GM18519 (cell line): ENCODE measurements at regions not wholly inside any gene's neighbourhood (a gene's known extent, or its start where the extent isn't known, plus 50 kb on each side); places are given as distances from the start of the nearest gene placed in this dataset.

Experiments
- ATAC-seq: cut with Tn5 transposase; IDR thresholded peaks from one replicate; pipeline ENCODE4 v1.9.1; 2021; ENCODE audit warnings: mild to moderate bottlenecking, moderate library complexity; ENCODE audit not compliant: unreplicated experiment, low FRiP score

GRCh38 chr1:56321150-56321490 lies 258.2 kb downstream of the PLPP3 start:
- ATAC-seq = no peak

- no peak for ATAC-seq
Observed at GRCh38 chr1:56320464-56321149, 258.8 kb downstream of the PLPP3 start.

GRCh38 chr1:56317722-56318121 lies 261.6 kb downstream of the PLPP3 start:
- no peak for ATAC-seq

GRCh38 chr1:56315293-56315942 lies 263.9 kb downstream of the PLPP3 start:
- no peak for ATAC-seq

GRCh38 chr1:56313560-56313959 lies 265.8 kb downstream of the PLPP3 start:
- ATAC-seq = no peak

- no peak for ATAC-seq
Observed at GRCh38 chr1:56311766-56312165, 267.6 kb downstream of the PLPP3 start.

- no peak for ATAC-seq
Observed at GRCh38 chr1:56310945-56311344, 268.4 kb downstream of the PLPP3 start.

GRCh38 chr1:56309065-56309464 lies 270.3 kb downstream of the PLPP3 start:
- ATAC-seq = no peak

GRCh38 chr1:56304975-56305374 lies 274.4 kb downstream of the PLPP3 start:
- no peak for ATAC-seq

- ATAC-seq = no peak
Observed at GRCh38 chr1:56303805-56304204, 275.6 kb downstream of the PLPP3 start.

GRCh38 chr1:56302878-56303277 lies 276.5 kb downstream of the PLPP3 start:
- ATAC-seq = no peak

- no peak for ATAC-seq
Observed at GRCh38 chr1:56301791-56302190, 277.6 kb downstream of the PLPP3 start.

- ATAC-seq = no peak
Observed at GRCh38 chr1:56300836-56301235, 278.5 kb downstream of the PLPP3 start.

- no peak for ATAC-seq
Observed at GRCh38 chr1:56298866-56299265, 280.5 kb downstream of the PLPP3 start.

GRCh38 chr1:56297904-56298303 lies 281.5 kb downstream of the PLPP3 start:
- ATAC-seq = no peak

GRCh38 chr1:56297208-56297607 lies 282.2 kb downstream of the PLPP3 start:
- no peak for ATAC-seq

- ATAC-seq = no peak
Observed at GRCh38 chr1:56295949-56296929, 283.1 kb downstream of the PLPP3 start.

- ATAC-seq = no peak
Observed at GRCh38 chr1:56291374-56291919, 287.9 kb downstream of the PLPP3 start.

- ATAC-seq = no peak
Observed at GRCh38 chr1:56289260-56289659, 290.1 kb downstream of the PLPP3 start.

GRCh38 chr1:56287721-56288120 lies 291.6 kb downstream of the PLPP3 start:
- ATAC-seq = no peak

GRCh38 chr1:56286956-56287355 lies 292.4 kb downstream of the PLPP3 start:
- ATAC-seq = no peak
